GM12801 (cell line): ENCODE measurements at regions not wholly inside any gene's neighbourhood (a gene's known extent, or its start where the extent isn't known, plus 50 kb on each side); places are given as distances from the start of the nearest gene placed in this dataset.

Experiments
- TF ChIP-seq, protein P1 (sequence below): IDR thresholded peaks from one replicate; pipeline ENCODE4 v1.5.1; 2011; ENCODE audit warnings: control low read depth; ENCODE audit not compliant: insufficient read length; ENCODE audit errors: extremely low read depth

DNA sequence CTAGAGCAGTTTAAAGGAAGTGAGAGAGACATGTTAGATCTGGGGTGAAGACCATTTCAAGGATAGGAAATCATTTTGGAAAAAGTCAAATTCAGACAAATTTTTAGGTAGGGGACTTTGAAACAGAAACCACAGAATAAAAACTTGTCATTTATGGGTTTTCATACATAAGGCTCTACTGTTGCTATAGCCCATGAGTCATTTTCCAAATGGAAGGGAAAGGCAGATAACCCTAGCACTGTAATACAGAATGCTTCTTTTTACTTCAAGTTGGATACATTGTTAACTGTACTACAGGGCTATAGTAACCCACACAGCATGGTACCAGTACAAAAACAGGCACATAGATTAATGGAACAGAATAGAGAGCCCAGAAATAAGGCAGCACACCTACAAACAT lies 455.4 kb downstream of the EBF1 start:
- TF ChIP-seq, protein P1, sequence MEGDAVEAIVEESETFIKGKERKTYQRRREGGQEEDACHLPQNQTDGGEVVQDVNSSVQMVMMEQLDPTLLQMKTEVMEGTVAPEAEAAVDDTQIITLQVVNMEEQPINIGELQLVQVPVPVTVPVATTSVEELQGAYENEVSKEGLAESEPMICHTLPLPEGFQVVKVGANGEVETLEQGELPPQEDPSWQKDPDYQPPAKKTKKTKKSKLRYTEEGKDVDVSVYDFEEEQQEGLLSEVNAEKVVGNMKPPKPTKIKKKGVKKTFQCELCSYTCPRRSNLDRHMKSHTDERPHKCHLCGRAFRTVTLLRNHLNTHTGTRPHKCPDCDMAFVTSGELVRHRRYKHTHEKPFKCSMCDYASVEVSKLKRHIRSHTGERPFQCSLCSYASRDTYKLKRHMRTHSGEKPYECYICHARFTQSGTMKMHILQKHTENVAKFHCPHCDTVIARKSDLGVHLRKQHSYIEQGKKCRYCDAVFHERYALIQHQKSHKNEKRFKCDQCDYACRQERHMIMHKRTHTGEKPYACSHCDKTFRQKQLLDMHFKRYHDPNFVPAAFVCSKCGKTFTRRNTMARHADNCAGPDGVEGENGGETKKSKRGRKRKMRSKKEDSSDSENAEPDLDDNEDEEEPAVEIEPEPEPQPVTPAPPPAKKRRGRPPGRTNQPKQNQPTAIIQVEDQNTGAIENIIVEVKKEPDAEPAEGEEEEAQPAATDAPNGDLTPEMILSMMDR, result no peak

DNA sequence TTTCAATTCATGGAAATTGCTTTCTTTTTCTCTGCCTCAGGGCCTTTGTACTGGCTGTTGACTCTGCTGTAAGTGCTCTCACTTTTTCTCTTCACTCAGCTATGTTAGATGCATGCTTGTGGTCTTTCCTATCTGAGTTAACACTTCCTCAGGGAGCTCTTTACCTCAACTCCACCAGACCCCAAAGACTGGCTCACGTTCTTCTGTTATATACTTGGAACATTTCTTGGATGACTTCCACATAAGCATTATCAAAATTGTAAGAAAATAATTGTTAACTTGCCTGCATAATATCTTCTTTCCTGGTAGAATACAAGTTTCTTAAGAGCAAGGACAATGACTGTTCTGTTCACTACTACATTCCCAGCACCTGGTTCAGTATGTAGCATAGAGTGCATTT lies 455.9 kb downstream of the EBF1 start:
- TF ChIP-seq, protein P1, result no peak

DNA sequence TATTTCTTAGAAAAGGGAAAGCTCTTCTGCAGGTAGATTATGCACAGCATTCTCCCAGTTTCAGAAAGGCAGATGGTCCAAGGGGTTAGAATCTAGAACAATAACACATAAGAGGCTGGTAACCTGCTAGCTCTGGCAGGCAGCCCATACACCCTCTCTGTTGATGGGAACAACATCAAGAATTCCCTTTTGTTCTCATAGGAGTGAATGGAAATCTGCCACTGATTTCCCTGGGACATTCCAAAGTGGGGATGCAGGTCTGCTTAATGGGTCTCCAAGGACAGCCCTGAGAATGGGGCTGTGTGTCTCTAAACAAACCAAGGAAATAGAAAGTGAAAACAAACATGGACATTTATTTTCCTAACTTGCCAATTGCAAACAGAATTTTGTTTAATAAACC lies 456.8 kb downstream of the EBF1 start:
- TF ChIP-seq, protein P1, result no peak

DNA sequence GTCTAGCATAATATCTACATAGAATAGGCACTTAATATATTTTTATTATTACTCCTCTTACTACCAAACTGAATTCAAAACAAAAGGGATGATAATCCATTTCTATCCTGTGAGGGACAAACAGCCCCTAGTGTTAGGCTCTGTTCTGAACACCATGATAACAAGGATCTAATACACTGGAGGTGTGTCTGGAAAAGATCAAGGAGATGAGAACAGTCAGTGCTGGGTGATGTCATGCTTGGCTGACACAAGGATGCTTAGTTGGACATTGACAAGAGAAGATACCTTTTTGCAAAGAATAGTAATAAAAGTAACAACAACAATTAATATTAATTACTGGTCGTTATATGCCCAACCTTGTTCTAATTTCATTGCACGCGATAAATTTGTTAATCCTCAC lies 458.7 kb downstream of the EBF1 start:
- TF ChIP-seq, protein P1, result no peak

DNA sequence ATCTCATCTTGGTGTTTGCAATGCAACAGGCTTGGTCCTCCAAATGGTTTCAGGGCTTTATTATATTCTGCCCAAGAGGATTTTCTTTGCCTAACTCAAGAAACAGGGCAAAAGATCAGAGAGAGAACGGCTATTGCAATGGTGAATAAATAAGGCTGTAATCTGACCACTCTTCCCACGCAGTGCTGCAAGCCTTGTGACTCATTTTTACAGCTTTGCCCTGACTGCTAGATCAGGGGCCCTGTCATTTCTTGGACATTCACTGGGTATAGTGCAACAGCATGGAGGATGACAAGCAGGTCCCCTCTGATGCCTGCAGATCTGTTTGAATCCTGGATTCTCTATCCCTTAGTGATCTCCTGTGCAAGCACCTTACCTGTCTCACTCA lies 459.1 kb downstream of the EBF1 start:
- TF ChIP-seq, protein P1, result no peak

DNA sequence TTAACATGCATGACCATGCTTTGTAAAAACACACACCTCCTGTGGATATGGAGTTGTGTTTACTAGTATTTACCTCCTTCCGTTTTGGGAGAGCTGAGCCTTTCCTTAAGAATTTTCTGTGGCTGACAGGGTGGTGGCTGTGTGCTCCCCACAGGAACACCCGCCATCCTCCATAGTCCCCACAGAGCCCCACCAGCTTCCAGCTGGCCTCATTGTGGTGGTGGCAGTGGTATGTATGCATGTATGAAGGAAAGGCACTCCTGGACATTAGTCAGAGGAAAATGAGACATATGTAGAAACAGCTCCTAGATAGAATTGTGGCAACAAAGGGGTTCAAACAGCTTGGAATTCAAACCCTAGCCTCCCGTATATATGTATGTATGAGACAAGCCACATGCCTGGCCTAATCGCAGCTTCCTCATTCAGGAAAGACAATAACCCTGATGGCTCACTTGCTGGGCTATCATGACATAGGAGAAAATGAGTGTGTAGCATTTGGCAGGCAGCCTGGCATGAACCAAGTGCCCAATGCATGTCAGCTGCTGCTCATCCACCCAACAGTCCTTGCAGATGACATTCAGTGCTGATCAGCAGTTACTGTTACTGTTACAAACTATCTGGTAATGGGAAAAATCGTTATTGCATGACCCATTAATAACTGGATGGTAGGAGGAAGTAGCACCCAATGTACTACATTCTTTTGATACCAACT lies 459.7 kb downstream of the EBF1 start:
- TF ChIP-seq, protein P1, result no peak

DNA sequence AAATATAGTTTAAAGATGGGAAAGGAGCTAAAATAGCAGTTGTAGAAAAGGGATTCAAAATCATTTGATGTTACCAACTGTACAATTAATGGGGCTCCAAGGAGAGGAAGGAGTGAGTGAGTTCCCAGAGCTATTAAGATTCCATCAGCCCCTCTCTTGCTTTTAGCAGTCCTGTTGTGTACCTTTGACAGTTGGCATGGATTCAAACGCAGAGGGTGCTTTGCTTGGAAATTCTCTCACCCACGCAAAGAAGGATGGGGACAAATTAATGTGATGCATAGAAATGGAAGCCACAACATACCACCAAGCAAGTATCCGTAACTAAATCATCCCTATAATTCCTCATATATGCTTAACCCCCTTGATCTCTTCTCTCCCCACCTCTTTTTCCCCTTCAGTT lies 461.3 kb downstream of the EBF1 start:
- TF ChIP-seq, protein P1, result no peak

DNA sequence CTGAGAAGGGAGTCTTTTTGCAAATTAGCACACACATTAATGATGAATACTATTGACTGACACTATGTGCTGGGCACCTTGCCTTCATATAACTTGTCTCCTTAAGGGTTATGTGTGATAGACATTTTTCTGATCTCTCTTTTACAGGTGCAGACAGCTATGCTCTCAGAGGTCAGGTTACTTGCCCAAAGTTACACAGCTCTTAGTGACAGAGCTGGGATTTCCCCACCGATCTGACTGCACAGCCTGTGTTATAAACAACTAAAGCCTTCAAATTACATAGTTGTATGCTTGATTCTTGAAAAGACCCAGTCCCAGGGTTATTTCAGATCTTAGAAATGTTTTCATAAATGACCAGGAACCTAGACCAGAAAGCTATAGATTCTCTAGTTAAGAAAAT lies 462.7 kb downstream of the EBF1 start:
- TF ChIP-seq, protein P1, result no peak
